Activated B cell treated with CpG ODN at 0.5 μM for 24 hours (primary cell): ENCODE measurements at regions not wholly inside any gene's neighbourhood (a gene's known extent, or its start where the extent isn't known, plus 50 kb on each side); places are given as distances from the start of the nearest gene placed in this dataset.

ENCODE experiments used
- ATAC-seq: fragments of 200-7000 bp; cut with Tn5 transposase; one replicate; pipeline ENCODE4 v1.10.0; 2021; ENCODE audit warnings: low read depth, mild to moderate bottlenecking, moderate library complexity
- CTCF ChIA-PET: fragments of 350-600 bp; sonication (Branson Sonifier 250); formaldehyde crosslinking; loops from one replicate; lab custom pipeline; 2021; ENCODE audit warnings: antibody characterized with exemption; lab: Charles Lee
- POLR2A ChIA-PET: fragments of 350-600 bp; sonication (Branson Sonifier 250); formaldehyde crosslinking; loops from one replicate; lab custom pipeline; 2021; ENCODE audit warnings: antibody characterized with exemption; lab: Charles Lee
- DNase-seq: peaks from one replicate; pipeline ENCODE4 v3.0.0; 2022
- H3K27ac Mint-ChIP-seq: one replicate; pipeline ENCODE4 v1.8.0; 2020; ENCODE audit warnings: mixed read lengths
- H3K27me3 Mint-ChIP-seq: one replicate; pipeline ENCODE4 v1.8.0; 2021; ENCODE audit warnings: mixed read lengths
- H3K36me3 Mint-ChIP-seq: one replicate; pipeline ENCODE4 v1.8.0; 2021; ENCODE audit warnings: low read depth, mixed read lengths
- H3K4me1 Mint-ChIP-seq: one replicate; pipeline ENCODE4 v1.8.0; 2021; ENCODE audit warnings: mixed read lengths
- H3K4me3 Mint-ChIP-seq: one replicate; pipeline ENCODE4 v1.8.0; 2020; ENCODE audit warnings: mild to moderate bottlenecking, mixed read lengths
- H3K9me3 Mint-ChIP-seq: one replicate; pipeline ENCODE4 v1.8.0; 2020; ENCODE audit warnings: mixed read lengths
- CTCF ChIP-seq: fragments of 200-600 bp; IDR thresholded peaks from one replicate; pipeline ENCODE4 v1.8.0; 2022; ENCODE audit warnings: antibody characterized with exemption, mild to moderate bottlenecking
- intact Hi-C: fragments of 100-400 bp; cut with micrococcal nuclease; formaldehyde crosslinking; loops from one replicate; pipeline ENCODE4 v1.15.1; 2024

DNA sequence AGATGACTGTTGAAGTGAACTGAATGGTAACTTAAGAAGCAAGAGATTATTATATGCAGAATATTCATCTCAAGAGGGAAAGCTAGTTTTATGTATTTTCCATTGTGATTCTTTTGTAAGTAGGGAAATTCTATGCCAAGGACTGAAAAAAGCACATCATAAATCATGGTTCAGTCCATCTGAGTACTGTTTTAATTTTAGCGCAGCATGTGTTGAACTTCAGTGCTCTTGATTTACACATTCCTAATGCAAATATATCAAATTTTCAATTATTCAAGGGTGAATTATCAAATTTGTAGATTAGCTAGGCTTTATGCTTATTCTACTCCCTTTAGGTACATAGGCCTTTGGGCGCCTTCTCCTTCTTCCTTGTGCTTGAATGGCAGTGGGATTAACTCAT, 50.3 kb upstream of the TCF12 start:
- ATAC-seq, result no peak
- Mint-ChIP-seq H3K9me3 (no peaks in the 10 kb centered on the region), H3K27me3 (no peaks in the 10 kb centered on the region), H3K27ac (no peak overlapping the region), H3K36me3 (no peaks in the 10 kb centered on the region), H3K4me1 (peaks cover 6% of the 10 kb centered on the region), H3K4me3 (no peak overlapping the region)
- no peak for TF ChIP-seq CTCF
- DNase-seq, result no peak
- ChIA-PET POLR2A (no interaction called here), CTCF (interaction anchor here (1.6 kb wide), 1 partner anchor 372 kb away, joined by 6 read pairs; no protein-coding TSS in a partner anchor)
- intact Hi-C loops, result no loop called here

GRCh38 chr15:56866803-56867202, 51.6 kb upstream of the TCF12 start:
- ATAC-seq (no peak), DNase-seq (no peak)
- Mint-ChIP-seq H3K4me3 (no peak overlapping the region), H3K9me3 (peaks cover 5% of the 10 kb centered on the region), H3K4me1 (peaks cover 6% of the 10 kb centered on the region), H3K36me3 (no peaks in the 10 kb centered on the region), H3K27ac (no peak overlapping the region), H3K27me3 (no peaks in the 10 kb centered on the region)
- intact Hi-C loops, result no loop called here
- POLR2A ChIA-PET, result no interaction called here
- TF ChIP-seq CTCF, result no peak
- CTCF ChIA-PET, result interaction anchor here (1.6 kb wide), 1 partner anchor 370 kb away, joined by 6 read pairs; no protein-coding TSS in a partner anchor

DNA sequence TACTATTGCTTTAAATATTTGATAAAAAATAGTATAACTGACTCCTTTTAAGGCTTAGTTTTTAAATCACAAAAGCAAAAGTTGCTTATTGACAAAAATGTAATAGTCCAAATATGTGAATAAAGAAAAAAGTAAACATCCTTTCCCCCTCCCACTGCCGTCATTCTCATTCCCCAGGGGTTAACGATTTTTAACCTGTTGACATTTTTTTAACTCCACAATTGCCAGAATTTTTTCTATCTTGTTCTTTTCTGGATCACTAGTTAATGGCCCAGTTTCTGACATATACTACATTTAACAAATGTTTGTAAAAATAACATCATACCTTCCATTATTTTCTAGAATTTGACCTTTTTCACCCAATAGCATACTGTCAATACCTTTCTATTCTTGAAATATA, 60.6 kb upstream of the TCF12 start:
- no peak for TF ChIP-seq CTCF
- no peak overlapping the region for H3K4me3 Mint-ChIP-seq
- H3K27me3 Mint-ChIP-seq, result no peaks in the 10 kb centered on the region
- ChIA-PET POLR2A (no interaction called here), CTCF (no interaction called here)
- intact Hi-C loops, result no loop called here
- DNase-seq (no peak), ATAC-seq (no peak)
- H3K27ac Mint-ChIP-seq, result no peak overlapping the region
- H3K36me3 Mint-ChIP-seq, result no peaks in the 10 kb centered on the region
- peaks cover 5% of the 10 kb centered on the region for H3K9me3 Mint-ChIP-seq
- peaks cover 2% of the 10 kb centered on the region for H3K4me1 Mint-ChIP-seq

GRCh38 chr15:56856934-56857333, 61.5 kb upstream of the TCF12 start:
- ATAC-seq, result no peak
- no peaks in the 10 kb centered on the region for H3K36me3 Mint-ChIP-seq
- no peak for TF ChIP-seq CTCF
- H3K4me3 Mint-ChIP-seq, result no peak overlapping the region
- DNase-seq, result no peak
- H3K4me1 Mint-ChIP-seq, result peaks cover 2% of the 10 kb centered on the region
- POLR2A ChIA-PET, result interaction anchor here (0.5 kb wide), 1 partner anchor 94 kb away, joined by 8 read pairs; no protein-coding TSS in a partner anchor
- CTCF ChIA-PET, result no interaction called here
- peaks cover 1% of the 10 kb centered on the region for H3K9me3 Mint-ChIP-seq
- no peaks in the 10 kb centered on the region for H3K27me3 Mint-ChIP-seq
- intact Hi-C loops, result no loop called here
- H3K27ac Mint-ChIP-seq, result no peak overlapping the region

DNA sequence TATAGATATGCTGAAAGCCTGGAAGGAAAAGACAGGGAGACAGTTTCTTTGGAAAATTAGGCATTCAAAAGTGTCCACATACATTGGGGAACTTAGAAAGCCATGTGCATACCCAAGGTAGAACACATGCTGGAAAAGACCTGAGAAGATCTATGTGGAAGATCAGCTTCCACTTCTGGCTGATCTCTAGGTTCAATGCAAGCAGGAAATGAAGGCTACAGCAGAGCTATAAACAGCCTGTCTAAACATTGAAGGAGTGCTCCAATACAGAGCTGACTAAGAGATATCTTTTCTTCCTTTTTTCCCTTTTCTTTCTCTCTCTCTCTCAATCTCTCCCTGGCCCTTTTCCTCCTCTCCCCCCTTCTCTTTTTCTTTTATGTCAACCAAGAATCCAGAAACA, 73.6 kb upstream of the TCF12 start:
- no peak overlapping the region for H3K27ac Mint-ChIP-seq
- H3K4me3 Mint-ChIP-seq, result no peak overlapping the region
- peaks cover 3% of the 10 kb centered on the region for H3K4me1 Mint-ChIP-seq
- no peaks in the 10 kb centered on the region for H3K27me3 Mint-ChIP-seq
- ChIA-PET POLR2A (no interaction called here), CTCF (no interaction called here)
- no peaks in the 10 kb centered on the region for H3K36me3 Mint-ChIP-seq
- intact Hi-C loops, result no loop called here
- peaks cover 2% of the 10 kb centered on the region for H3K9me3 Mint-ChIP-seq
- ATAC-seq, result no peak
- no peak for TF ChIP-seq CTCF
- DNase-seq, result no peak
